ENCODE measurements at regions not wholly inside any gene's neighbourhood (a gene's known extent, or its start where the extent isn't known, plus 50 kb on each side); places are given as distances from the start of the nearest gene placed in this dataset.
"Not testable (repeated sequence)": the region's sequence is repeated elsewhere in the genome, so short reads cannot be mapped to it uniquely, and the experiment has no call there.

- not testable (repeated sequence) for TF ChIP-seq CTCF, EP300, POLR2A (IDR thresholded peaks at IDR 0.05)
Observed at GRCh38 chr11:72519882-72520281, 85.6 kb upstream of the CLPB start.
